ENCODE measurements at regions not wholly inside any gene's neighbourhood (a gene's known extent, or its start where the extent isn't known, plus 50 kb on each side); places are given as distances from the start of the nearest gene placed in this dataset.

GRCh38 chr1:47699492-47700235 is 261.8 kb downstream of the FOXD2 start:
- ATAC-seq (no peak), DNase-seq (no peak)
- no peaks in the 10 kb centered on the region for H3K36me3 Mint-ChIP-seq
- peaks cover 0 to 2% (median 0%) of the 10 kb centered on the region in 4 donors for H3K4me1 Mint-ChIP-seq
- no peak overlapping the region for H3K27ac Mint-ChIP-seq
- no peak overlapping the region for H3K4me3 Mint-ChIP-seq
- H3K27me3 Mint-ChIP-seq: peaks cover 0 to 7% (median 3%) of the 10 kb centered on the region in 5 donors
- no peaks in the 10 kb centered on the region for H3K9me3 Mint-ChIP-seq
- POLR2A ChIA-PET: no interaction called here

GRCh38 chr1:47701283-47701682 is 263.4 kb downstream of the FOXD2 start:
- DNase-seq: no peak
- Mint-ChIP-seq H3K27me3 (peaks cover 7 to 19% (median 15%) of the 10 kb centered on the region in 5 donors), H3K4me1 (peaks cover 0 to 2% (median 0%) of the 10 kb centered on the region in 4 donors), H3K4me3 (no peak overlapping the region), H3K36me3 (no peaks in the 10 kb centered on the region), H3K9me3 (no peaks in the 10 kb centered on the region), H3K27ac (no peak overlapping the region)
- ATAC-seq: no peak
- POLR2A ChIA-PET: no interaction called here

DNA sequence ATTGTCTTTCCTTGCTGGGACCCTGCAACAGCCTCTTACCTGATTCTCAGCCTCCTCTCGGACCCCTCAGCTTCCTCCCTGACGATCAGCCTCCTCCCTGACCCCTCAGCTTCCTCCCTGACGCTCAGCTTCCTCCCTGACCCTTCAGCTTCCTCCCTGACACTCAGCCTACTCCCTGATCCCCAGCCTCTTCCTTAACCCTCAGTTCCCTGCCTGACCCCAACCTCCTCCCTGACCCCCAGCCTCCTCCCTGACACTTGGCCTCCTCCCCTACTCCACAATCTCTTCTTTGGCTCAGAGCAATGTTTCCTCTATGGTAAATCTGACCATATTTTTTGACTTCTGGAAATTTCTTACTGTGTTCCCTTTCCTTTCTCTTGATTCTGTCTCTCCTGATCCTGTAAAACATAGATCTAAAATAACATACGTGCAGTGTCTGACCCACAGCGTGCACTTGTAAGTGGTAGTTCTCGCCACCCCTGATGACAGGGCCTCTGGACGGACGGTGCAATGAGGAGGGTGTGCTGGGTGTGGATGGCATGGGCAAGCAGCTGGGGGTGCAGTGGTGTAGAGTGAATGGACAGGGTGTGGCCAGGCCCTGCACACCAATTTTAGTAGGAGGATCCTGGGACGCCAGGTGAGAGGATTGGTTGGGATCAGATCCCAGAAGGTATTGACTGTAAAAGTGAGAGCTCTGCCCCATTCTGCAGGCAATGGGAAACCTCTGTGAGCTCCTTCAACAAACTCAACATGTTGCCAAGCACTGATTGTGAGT is 264.1 kb downstream of the FOXD2 start:
- Mint-ChIP-seq H3K27me3 (peaks cover 7 to 24% (median 15%) of the 10 kb centered on the region in 5 donors), H3K27ac (no peak overlapping the region), H3K9me3 (no peaks in the 10 kb centered on the region), H3K4me1 (peaks cover 0 to 2% (median 0%) of the 10 kb centered on the region in 4 donors), H3K36me3 (no peaks in the 10 kb centered on the region), H3K4me3 (no peak overlapping the region)
- POLR2A ChIA-PET: no interaction called here
- ATAC-seq (no peak), DNase-seq (no peak)

GRCh38 chr1:47703156-47703825 is 265.4 kb downstream of the FOXD2 start:
- Mint-ChIP-seq H3K9me3 (peaks cover 0 to 2% (median 0%) of the 10 kb centered on the region in 9 donors), H3K27me3 (peaks cover 9 to 37% (median 21%) of the 10 kb centered on the region in 5 donors), H3K4me1 (peaks cover 0 to 5% (median 3%) of the 10 kb centered on the region in 4 donors), H3K4me3 (no peak overlapping the region), H3K36me3 (no peaks in the 10 kb centered on the region), H3K27ac (no peak overlapping the region)
- POLR2A ChIA-PET: no interaction called here
- DNase-seq (no peak), ATAC-seq (no peak)

GRCh38 chr1:47703981-47704596 is 266.2 kb downstream of the FOXD2 start:
- no peak overlapping the region for H3K27ac Mint-ChIP-seq
- no peaks in the 10 kb centered on the region for H3K36me3 Mint-ChIP-seq
- DNase-seq (no peak), ATAC-seq (no peak)
- POLR2A ChIA-PET: no interaction called here
- H3K9me3 Mint-ChIP-seq: peaks cover 0 to 2% (median 0%) of the 10 kb centered on the region in 9 donors
- no peak overlapping the region for H3K4me3 Mint-ChIP-seq
- peaks cover 9 to 45% (median 22%) of the 10 kb centered on the region in 5 donors for H3K27me3 Mint-ChIP-seq
- H3K4me1 Mint-ChIP-seq: peaks cover 1 to 13% (median 5%) of the 10 kb centered on the region in 4 donors

GRCh38 chr1:47705517-47706130 is 267.8 kb downstream of the FOXD2 start:
- POLR2A ChIA-PET: no interaction called here
- Mint-ChIP-seq H3K4me1 (peaks cover 5 to 28% (median 11%) of the 10 kb centered on the region in 4 donors), H3K27me3 (peaks cover 9 to 53% (median 25%) of the 10 kb centered on the region in 5 donors), H3K36me3 (no peaks in the 10 kb centered on the region), H3K4me3 (no peak overlapping the region), H3K9me3 (peaks cover 0 to 2% (median 0%) of the 10 kb centered on the region in 9 donors), H3K27ac (peak overlapping the region in 2 of 10 donors; percentile 30 to 48)
- DNase-seq: no peak
- ATAC-seq: no peak

DNA sequence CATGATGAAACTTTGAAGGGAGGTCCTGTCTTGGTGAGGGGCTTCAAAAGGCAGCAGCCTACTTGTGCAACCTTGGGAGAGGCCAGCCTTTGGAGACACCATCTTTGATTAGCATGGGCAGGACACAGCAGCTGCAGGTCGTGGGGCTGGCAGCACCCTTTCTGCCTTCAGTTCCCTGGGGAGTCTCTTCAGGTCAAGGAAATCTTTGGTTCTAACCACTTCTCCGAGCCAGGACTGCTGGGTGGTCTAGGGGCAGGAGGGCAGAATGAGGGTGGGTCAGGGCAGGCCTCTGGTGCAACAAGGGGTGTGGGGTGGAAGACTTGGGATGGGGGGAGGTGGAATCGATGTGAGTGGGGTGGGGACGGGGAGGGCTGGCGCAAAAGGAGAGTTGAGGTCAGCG is 269.7 kb downstream of the FOXD2 start:
- Mint-ChIP-seq H3K27ac (no peak overlapping the region), H3K27me3 (peaks cover 15 to 66% (median 38%) of the 10 kb centered on the region in 5 donors), H3K9me3 (peaks cover 0 to 2% (median 0%) of the 10 kb centered on the region in 9 donors), H3K4me3 (no peak overlapping the region), H3K36me3 (no peaks in the 10 kb centered on the region), H3K4me1 (peaks cover 5 to 31% (median 13%) of the 10 kb centered on the region in 4 donors)
- ATAC-seq: no peak
- POLR2A ChIA-PET: no interaction called here
- no peak for DNase-seq

DNA sequence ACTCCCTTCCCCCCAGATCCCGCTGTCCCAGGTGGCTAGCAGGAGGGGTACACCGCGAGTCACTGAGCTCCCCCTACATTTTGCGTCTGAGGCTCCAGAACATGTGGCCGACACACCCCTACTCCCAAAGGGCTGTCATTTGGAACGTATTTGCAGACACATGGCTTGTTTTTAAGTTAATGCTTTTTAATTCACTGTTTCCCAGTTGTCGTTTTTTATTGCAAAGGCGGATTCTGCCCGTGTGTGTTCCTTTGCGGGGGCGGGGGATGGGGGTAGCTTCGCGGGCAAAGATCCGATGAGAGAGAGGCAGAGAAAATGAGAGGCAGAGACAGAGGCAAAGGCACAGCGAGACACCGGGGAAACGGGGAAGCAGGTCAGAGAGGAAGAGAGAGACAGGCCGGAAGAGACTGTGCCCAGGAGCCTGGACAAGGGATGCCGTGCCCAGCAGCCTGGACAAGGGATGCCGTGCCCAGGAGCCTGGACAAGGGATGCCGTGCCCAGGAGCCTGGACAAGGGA is 270.2 kb downstream of the FOXD2 start:
- peaks cover 5 to 31% (median 13%) of the 10 kb centered on the region in 4 donors for H3K4me1 Mint-ChIP-seq
- peak overlapping the region in 1 of 10 donors; percentile 69 for H3K27ac Mint-ChIP-seq
- no peaks in the 10 kb centered on the region for H3K36me3 Mint-ChIP-seq
- DNase-seq (no peak), ATAC-seq (no peak)
- POLR2A ChIA-PET: no interaction called here
- peaks cover 0 to 2% (median 0%) of the 10 kb centered on the region in 9 donors for H3K9me3 Mint-ChIP-seq
- H3K27me3 Mint-ChIP-seq: peaks cover 21 to 71% (median 44%) of the 10 kb centered on the region in 5 donors
- H3K4me3 Mint-ChIP-seq: peak overlapping the region in 6 of 10 donors; percentile 12 to 63 (median 46)

DNA sequence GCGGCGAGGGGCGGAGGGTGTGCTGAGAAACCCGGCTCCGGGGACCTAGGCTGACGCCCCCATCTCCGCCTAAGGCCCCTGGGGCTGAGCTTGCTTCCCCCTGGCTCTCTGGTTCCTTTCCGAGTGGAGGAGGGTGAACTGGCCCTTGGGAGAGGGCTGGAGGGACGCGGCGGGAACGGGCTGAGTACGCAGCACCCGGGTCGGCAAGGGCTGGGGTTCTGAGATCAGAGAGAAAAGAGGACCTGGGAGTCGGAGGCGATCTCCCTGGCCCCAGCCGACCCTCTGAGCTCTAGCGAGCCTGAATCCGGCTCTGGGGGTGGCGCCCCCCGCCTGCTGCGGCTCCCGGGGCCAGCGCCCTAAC is 270.8 kb downstream of the FOXD2 start:
- H3K36me3 Mint-ChIP-seq: no peaks in the 10 kb centered on the region
- H3K27ac Mint-ChIP-seq: no peak overlapping the region
- H3K27me3 Mint-ChIP-seq: peaks cover 25 to 74% (median 48%) of the 10 kb centered on the region in 5 donors
- DNase-seq (no peak), ATAC-seq (no peak)
- H3K9me3 Mint-ChIP-seq: peaks cover 0 to 2% (median 0%) of the 10 kb centered on the region in 9 donors
- peak overlapping the region in 4 of 10 donors; percentile 54 to 62 (median 58) for H3K4me3 Mint-ChIP-seq
- peaks cover 5 to 31% (median 13%) of the 10 kb centered on the region in 4 donors for H3K4me1 Mint-ChIP-seq
- POLR2A ChIA-PET: no interaction called here

GRCh38 chr1:47709019-47709871 is 271.4 kb downstream of the FOXD2 start:
- ATAC-seq (peak; percentile 43 to 68), DNase-seq (peak in 3 of 10 donors; percentile 8 to 21 (median 9))
- no peaks in the 10 kb centered on the region for H3K36me3 Mint-ChIP-seq
- POLR2A ChIA-PET: no interaction called here
- H3K27me3 Mint-ChIP-seq: peaks cover 30 to 80% (median 52%) of the 10 kb centered on the region in 5 donors
- H3K27ac Mint-ChIP-seq: no peak overlapping the region
- H3K4me3 Mint-ChIP-seq: peak overlapping the region in 9 of 10 donors; percentile 24 to 62 (median 54)
- H3K9me3 Mint-ChIP-seq: peaks cover 0 to 2% (median 0%) of the 10 kb centered on the region in 9 donors
- peaks cover 5 to 31% (median 13%) of the 10 kb centered on the region in 4 donors for H3K4me1 Mint-ChIP-seq

- POLR2A ChIA-PET: no interaction called here
- ATAC-seq (peak in 1 of 2 donors; percentile 11), DNase-seq (no peak)
- peaks cover 0 to 2% (median 0%) of the 10 kb centered on the region in 9 donors for H3K9me3 Mint-ChIP-seq
- H3K36me3 Mint-ChIP-seq: no peaks in the 10 kb centered on the region
- peaks cover 35 to 85% (median 56%) of the 10 kb centered on the region in 5 donors for H3K27me3 Mint-ChIP-seq
- H3K4me3 Mint-ChIP-seq: peak overlapping the region in 6 of 10 donors; percentile 24 to 62 (median 41)
- no peak overlapping the region for H3K27ac Mint-ChIP-seq
- peaks cover 5 to 31% (median 13%) of the 10 kb centered on the region in 4 donors for H3K4me1 Mint-ChIP-seq
Measured at GRCh38 chr1:47709872-47710231, 272.0 kb downstream of the FOXD2 start.

Measured in naive thymus-derived CD8-positive, alpha-beta T cell (primary cell).